ENCODE measurements at regions not wholly inside any gene's neighbourhood (a gene's known extent, or its start where the extent isn't known, plus 50 kb on each side); places are given as distances from the start of the nearest gene placed in this dataset.

GRCh38 chr2:123463886-123464285, 561.2 kb upstream of the CNTNAP5 start:
- TF ChIP-seq CTCF (IDR thresholded peaks at IDR 0.05; ENCODE audit: low read length) (no peak), EZH2 (optimal IDR thresholded peaks at IDR 0.05; ENCODE audit: low read depth, low read length) (no peak)
